ENCODE measurements at regions not wholly inside any gene's neighbourhood (a gene's known extent, or its start where the extent isn't known, plus 50 kb on each side); places are given as distances from the start of the nearest gene placed in this dataset.
"Not testable (repeated sequence)": the region's sequence is repeated elsewhere in the genome, so short reads cannot be mapped to it uniquely, and the experiment has no call there.

DNA sequence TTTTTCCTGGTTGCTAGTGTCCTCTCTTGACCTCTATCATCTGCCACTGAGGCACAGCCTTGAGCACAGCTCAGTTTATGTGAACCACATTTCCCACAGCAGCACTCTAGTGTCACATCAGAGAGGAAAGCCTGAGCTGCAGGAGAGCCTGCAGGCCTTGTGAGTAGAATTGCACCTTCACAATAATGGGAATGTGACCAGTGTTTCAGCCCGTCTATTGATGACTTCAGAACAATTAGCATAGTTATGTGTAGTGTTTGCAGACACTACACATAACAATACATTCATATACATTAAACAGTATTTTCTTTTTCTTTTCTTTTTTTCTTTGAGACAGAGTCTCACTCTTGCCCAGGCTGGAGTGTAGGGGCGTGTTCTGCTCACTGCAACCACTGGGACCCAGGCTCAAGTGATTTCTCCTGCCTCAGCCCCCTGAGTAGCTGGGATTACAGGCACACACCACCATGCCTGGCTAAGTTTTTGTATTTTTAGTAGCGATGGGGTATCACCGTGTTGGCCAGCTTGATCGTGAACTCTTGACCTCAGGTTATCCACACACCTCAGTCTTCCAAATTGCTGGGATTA, 108.0 kb upstream of the LRRC3B start:
- not testable (repeated sequence) for DNase-seq (ENCODE audit: low spot score)

DNA sequence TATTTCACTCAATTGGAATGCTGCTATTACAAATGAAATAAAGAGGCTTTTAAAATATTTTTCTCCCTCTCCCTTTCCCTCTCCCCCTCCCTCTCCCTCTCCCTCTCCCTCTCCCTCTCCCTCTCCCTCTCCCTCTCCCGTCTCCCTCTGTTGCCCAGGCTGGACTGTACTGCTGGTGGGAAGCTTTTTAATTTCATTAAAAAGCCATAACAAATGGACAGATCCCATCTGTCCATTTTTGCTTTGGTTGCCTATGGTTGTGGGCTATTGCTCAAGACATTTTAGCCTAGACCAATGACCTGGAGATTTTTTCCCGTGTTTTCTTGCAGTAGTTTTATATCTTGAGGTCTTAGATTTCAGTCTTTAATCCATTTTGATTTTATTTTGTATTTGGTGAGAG, 107.2 kb upstream of the LRRC3B start:
- DNase-seq (ENCODE audit: low spot score) = no peak

DNA sequence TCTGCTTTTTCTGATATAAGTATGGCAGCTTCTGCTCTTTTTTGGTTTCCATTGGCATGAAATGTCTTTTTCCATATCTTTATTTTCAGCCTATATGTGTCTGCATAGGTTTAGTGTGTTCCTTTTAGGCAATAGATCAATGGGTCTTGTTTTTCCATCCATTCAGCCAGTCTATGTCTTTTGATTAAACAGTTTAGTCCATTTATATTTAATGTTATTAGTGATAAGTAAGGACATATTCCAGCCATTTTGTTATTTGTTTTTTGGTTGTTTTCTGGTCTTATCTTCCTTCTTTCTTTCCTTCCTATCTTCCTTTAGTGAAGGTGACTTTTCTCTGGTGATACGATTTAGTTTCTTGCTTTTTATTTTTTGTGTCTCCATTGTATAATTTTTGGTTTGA, 101.3 kb upstream of the LRRC3B start:
- DNase-seq (ENCODE audit: low spot score) = no peak

- no peak for DNase-seq (ENCODE audit: low spot score)
Observed at GRCh38 chr3:26522919-26523318, 99.7 kb upstream of the LRRC3B start.

DNA sequence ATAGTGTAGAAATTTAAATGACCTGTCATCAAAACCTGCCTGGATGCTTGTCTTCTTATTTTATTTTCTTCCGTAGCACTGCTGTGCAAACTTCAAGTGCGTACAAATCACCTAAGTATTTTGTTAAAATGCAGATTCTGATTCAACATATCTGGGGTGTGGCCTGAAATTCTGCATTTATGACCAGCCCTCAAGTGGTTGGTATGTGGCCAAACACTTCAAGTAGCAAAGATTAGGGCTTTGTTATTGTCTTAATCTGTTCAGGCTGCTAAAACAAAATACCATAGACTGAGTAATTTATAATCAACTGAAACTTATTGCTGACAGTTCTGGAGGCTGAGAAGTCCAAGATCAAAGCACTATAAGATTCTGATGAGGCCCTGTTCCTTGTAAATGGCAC, 97.6 kb upstream of the LRRC3B start:
- DNase-seq (ENCODE audit: low spot score) = no peak

DNA sequence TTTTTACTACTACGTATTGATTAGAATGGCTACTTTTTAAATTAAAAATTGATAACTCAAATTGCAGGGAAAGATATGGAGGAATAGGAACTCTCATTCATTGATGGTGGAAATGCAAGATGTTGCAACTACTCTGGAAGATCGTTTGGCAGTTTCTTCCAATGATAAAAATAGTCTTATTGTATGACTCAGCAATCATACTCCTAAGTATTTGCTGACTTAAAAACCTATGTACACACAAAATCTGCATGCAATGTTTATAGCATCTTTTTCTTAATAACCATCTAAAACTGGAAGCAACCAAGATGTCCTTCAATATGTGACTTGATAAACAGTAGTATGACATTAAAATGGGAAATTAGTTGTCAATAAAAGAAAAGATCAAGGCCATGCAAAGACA, 87.4 kb upstream of the LRRC3B start:
- no peak for DNase-seq (ENCODE audit: low spot score)

- no peak for DNase-seq (ENCODE audit: low spot score)
Observed at GRCh38 chr3:26536955-26537354, 85.6 kb upstream of the LRRC3B start.

DNA sequence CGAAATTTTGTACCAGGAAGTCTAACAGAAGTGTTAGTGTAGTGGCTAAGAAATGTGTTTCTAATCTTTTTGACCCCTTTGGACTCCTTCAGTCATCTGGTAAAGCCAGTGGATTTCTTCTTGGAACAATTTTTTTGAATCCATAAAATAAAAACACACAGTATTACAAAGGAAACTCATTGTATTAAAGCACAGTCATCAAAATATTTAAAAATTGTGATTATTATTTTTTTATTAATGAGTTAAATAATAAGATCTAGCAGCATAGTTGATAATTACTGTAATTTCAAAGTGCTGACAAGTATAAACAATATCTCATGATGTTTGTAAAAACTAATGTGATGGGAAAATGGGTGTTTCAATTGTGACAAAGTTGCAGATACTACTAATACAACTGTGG, 72.2 kb upstream of the LRRC3B start:
- DNase-seq (ENCODE audit: low spot score) = no peak

GRCh38 chr3:26556637-26557036, 65.9 kb upstream of the LRRC3B start:
- DNase-seq (ENCODE audit: low spot score) = peak; percentile 24

GRCh38 chr3:26558257-26558656, 64.3 kb upstream of the LRRC3B start:
- DNase-seq (ENCODE audit: low spot score) = no peak

DNA sequence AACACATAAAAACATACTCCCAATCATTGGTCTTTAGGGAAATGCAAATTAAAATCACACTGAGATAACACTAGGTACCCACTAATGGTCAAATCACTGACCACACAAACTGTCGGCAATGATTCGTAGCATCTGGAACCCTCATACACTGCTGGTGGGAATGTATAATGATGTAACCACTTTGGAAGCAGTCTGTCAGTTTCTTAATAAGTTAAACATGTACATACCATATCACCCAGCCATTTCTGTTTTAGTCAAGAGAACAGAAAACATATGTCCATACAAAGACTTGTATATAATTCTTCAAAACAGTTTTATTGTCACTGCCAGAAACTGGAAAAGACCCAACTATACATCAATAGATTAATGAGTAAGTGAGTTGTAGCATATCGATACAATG, 63.3 kb upstream of the LRRC3B start:
- peak; percentile 73 for DNase-seq (ENCODE audit: low spot score)

DNA sequence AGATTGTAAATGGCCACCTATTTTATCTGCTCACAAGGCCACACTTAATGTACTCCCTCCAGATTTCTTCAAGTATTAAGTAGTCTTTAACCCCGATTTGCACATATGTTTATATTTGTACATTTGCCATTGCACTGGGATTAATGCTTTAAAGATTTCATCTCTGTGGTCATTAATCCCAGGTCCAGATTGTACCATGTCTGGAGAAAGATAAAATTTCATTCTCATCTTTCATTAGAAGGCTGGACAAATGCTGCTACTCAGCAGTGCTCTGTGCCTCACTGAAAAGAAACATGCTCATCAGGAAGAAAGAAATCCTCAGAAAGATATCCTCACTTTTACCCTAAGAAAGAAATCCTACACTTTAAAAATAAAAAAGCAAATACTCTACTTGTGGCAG, 62.5 kb upstream of the LRRC3B start:
- peak; percentile 93 for DNase-seq (ENCODE audit: low spot score)

DNA sequence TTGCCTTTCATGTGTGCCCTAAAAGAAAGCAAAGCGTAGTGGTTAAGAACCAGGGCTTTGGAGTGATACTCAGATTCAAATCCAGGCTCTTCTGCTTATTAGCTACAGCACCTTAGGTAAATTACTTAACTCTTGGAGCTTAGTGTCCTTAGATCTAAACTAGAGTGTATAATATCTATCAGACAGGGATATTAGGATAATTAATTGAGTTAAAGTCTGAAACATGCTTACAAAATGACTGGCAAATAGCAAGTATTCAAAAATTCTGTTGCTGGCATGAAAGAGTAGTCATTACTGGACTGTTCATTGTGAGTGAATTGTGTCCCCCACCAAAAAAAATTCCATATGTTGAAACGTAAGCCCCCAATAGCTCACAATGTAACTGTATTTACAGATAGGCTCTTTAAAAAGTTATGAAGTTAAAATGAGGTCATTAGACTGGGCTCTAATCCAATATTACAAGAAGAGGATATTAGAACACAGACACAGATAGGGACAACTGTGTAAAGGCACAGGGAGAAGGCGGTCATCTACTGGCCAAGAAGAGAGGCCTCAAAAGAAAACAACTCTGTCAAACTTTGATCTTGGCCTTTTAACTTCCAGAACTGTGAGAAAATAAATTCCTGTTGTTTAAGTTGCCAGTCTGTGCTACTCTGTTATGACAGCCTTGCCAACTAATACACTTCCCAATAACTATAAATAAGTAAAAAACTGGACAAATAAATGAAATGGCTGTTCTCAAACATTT, 60.4 kb upstream of the LRRC3B start:
- peak; percentile 92 for DNase-seq (ENCODE audit: low spot score)
